Iris pigment epithelial cell (primary cell): ENCODE measurements at regions not wholly inside any gene's neighbourhood (a gene's known extent, or its start where the extent isn't known, plus 50 kb on each side); places are given as distances from the start of the nearest gene placed in this dataset.

Source experiments
- DNase-seq: peaks from one replicate; pipeline ENCODE4 v3.0.0-alpha.2; 2011; ENCODE audit warnings: low read depth

GRCh38 chr11:17157761-17158160 is 50.0 kb downstream of the PIK3C2A start:
- no peak for DNase-seq

- DNase-seq: no peak
These were observed 51.5 kb downstream of the PIK3C2A start for GRCh38 chr11:17156283-17156682.

GRCh38 chr11:17154409-17155159 is 53.2 kb downstream of the PIK3C2A start:
- no peak for DNase-seq

GRCh38 chr11:17153757-17154156 is 54.0 kb downstream of the PIK3C2A start:
- DNase-seq: no peak

GRCh38 chr11:17152306-17152705 is 55.5 kb downstream of the PIK3C2A start:
- DNase-seq: no peak

- DNase-seq: no peak
These were observed 57.3 kb downstream of the PIK3C2A start for GRCh38 chr11:17150521-17150920.

- peak; percentile 59 for DNase-seq
These were observed 59.2 kb downstream of the PIK3C2A start for GRCh38 chr11:17148536-17148935.

- DNase-seq: no peak
These were observed 61.8 kb downstream of the PIK3C2A start for GRCh38 chr11:17145972-17146371.

GRCh38 chr11:17142450-17142849 is 65.0 kb upstream of the RPS13 start:
- DNase-seq: no peak

GRCh38 chr11:17141156-17141555 is 63.7 kb upstream of the RPS13 start:
- no peak for DNase-seq

GRCh38 chr11:17138562-17138961 is 61.1 kb upstream of the RPS13 start:
- no peak for DNase-seq

GRCh38 chr11:17135916-17136683 is 58.6 kb upstream of the RPS13 start:
- DNase-seq: no peak

- no peak for DNase-seq
These were observed 55.2 kb upstream of the RPS13 start for GRCh38 chr11:17132654-17133053.

GRCh38 chr11:17129003-17129402 is 51.5 kb upstream of the RPS13 start:
- DNase-seq: peak; percentile 61
